Activated CD4-positive, alpha-beta T cell treated with anti-CD3 and anti-CD28 coated beads for 36 hours (primary cell): ENCODE measurements at regions not wholly inside any gene's neighbourhood (a gene's known extent, or its start where the extent isn't known, plus 50 kb on each side); places are given as distances from the start of the nearest gene placed in this dataset.

ENCODE experiments used
- ATAC-seq: fragments of 200-7000 bp; cut with Tn5 transposase; one replicate; pipeline ENCODE4 v1.10.0; 2021; ENCODE audit warnings: mild to moderate bottlenecking, moderate library complexity
- CTCF ChIA-PET: fragments of 350-600 bp; sonication (Branson Sonifier 250); formaldehyde crosslinking; loops from one replicate; lab custom pipeline; 2021; ENCODE audit warnings: antibody characterized with exemption; lab: Charles Lee
- POLR2A ChIA-PET: fragments of 350-600 bp; sonication (Branson Sonifier 250); formaldehyde crosslinking; loops from one replicate; lab custom pipeline; 2021; ENCODE audit warnings: antibody characterized with exemption, inconsistent platforms; lab: Charles Lee
- DNase-seq: peaks from one replicate; pipeline ENCODE4 v3.0.0-alpha.2; 2020
- H3K27ac Mint-ChIP-seq: one replicate; pipeline ENCODE4 v1.8.0; 2021; ENCODE audit warnings: mixed read lengths
- H3K27me3 Mint-ChIP-seq: one replicate; pipeline ENCODE4 v1.8.0; 2021; ENCODE audit warnings: mixed read lengths
- H3K36me3 Mint-ChIP-seq: one replicate; pipeline ENCODE4 v1.8.0; 2021; ENCODE audit warnings: low read depth, mixed read lengths
- H3K4me1 Mint-ChIP-seq: one replicate; pipeline ENCODE4 v1.8.0; 2021; ENCODE audit warnings: mixed read lengths
- H3K4me3 Mint-ChIP-seq: one replicate; pipeline ENCODE4 v1.8.0; 2021; ENCODE audit warnings: mild to moderate bottlenecking, moderate library complexity, mixed read lengths
- H3K9me3 Mint-ChIP-seq: one replicate; pipeline ENCODE4 v1.8.0; 2021; ENCODE audit warnings: low read depth, mixed read lengths
- intact Hi-C, 2 experiments: fragments of 100-400 bp; cut with DNase I in 1 of 2; cut with micrococcal nuclease in 1 of 2; formaldehyde crosslinking; loops; one replicate each; pipeline versions ENCODE4 v1.14.2 to v1.15.1; 2022 to 2024; cut with DNase I, micrococcal nuclease

- H3K4me1 Mint-ChIP-seq: no peaks in the 10 kb centered on the region
- DNase-seq (no peak), ATAC-seq (no peak)
- no peaks in the 10 kb centered on the region for H3K9me3 Mint-ChIP-seq
- POLR2A ChIA-PET: no interaction called here
- CTCF ChIA-PET: interaction anchor here (0.7 kb wide), 1 partner anchor 56 kb away, joined by 3 read pairs; no protein-coding TSS in a partner anchor
- no peaks in the 10 kb centered on the region for H3K36me3 Mint-ChIP-seq
- no peak overlapping the region for H3K4me3 Mint-ChIP-seq
- intact Hi-C loops: no loop called here
- H3K27me3 Mint-ChIP-seq: no peaks in the 10 kb centered on the region
- H3K27ac Mint-ChIP-seq: no peak overlapping the region
These were observed 125.1 kb upstream of the CDH19 start for GRCh38 chr18:66728951-66729350.

- POLR2A ChIA-PET: no interaction called here
- no peaks in the 10 kb centered on the region for H3K27me3 Mint-ChIP-seq
- no peaks in the 10 kb centered on the region for H3K4me1 Mint-ChIP-seq
- CTCF ChIA-PET: no interaction called here
- no peak overlapping the region for H3K4me3 Mint-ChIP-seq
- ATAC-seq: no peak
- no peaks in the 10 kb centered on the region for H3K36me3 Mint-ChIP-seq
- H3K27ac Mint-ChIP-seq: no peak overlapping the region
- no peak for DNase-seq
- no peaks in the 10 kb centered on the region for H3K9me3 Mint-ChIP-seq
- intact Hi-C loops: no loop called here
These were observed 124.1 kb upstream of the CDH19 start for GRCh38 chr18:66727991-66728390.

- H3K9me3 Mint-ChIP-seq: peaks cover 5% of the 10 kb centered on the region
- ChIA-PET POLR2A (no interaction called here), CTCF (no interaction called here)
- intact Hi-C loops: no loop called here
- no peaks in the 10 kb centered on the region for H3K4me1 Mint-ChIP-seq
- no peaks in the 10 kb centered on the region for H3K27me3 Mint-ChIP-seq
- H3K4me3 Mint-ChIP-seq: no peak overlapping the region
- DNase-seq (no peak), ATAC-seq (no peak)
- no peak overlapping the region for H3K27ac Mint-ChIP-seq
- H3K36me3 Mint-ChIP-seq: no peaks in the 10 kb centered on the region
These were observed 120.9 kb upstream of the CDH19 start for GRCh38 chr18:66724664-66725356.

- Mint-ChIP-seq H3K27me3 (no peaks in the 10 kb centered on the region), H3K4me3 (no peak overlapping the region), H3K4me1 (no peaks in the 10 kb centered on the region), H3K36me3 (no peaks in the 10 kb centered on the region), H3K9me3 (peaks cover 5% of the 10 kb centered on the region), H3K27ac (no peak overlapping the region)
- POLR2A ChIA-PET: no interaction called here
- CTCF ChIA-PET: no interaction called here
- ATAC-seq (no peak), DNase-seq (no peak)
- intact Hi-C loops: no loop called here
These were observed 118.8 kb upstream of the CDH19 start for GRCh38 chr18:66722671-66723070.

- no peaks in the 10 kb centered on the region for H3K27me3 Mint-ChIP-seq
- ChIA-PET CTCF (no interaction called here), POLR2A (no interaction called here)
- H3K4me1 Mint-ChIP-seq: no peaks in the 10 kb centered on the region
- H3K4me3 Mint-ChIP-seq: no peak overlapping the region
- intact Hi-C loops: no loop called here
- H3K27ac Mint-ChIP-seq: no peak overlapping the region
- no peaks in the 10 kb centered on the region for H3K36me3 Mint-ChIP-seq
- H3K9me3 Mint-ChIP-seq: peaks cover 7% of the 10 kb centered on the region
- ATAC-seq (no peak), DNase-seq (no peak)
These were observed 104.8 kb upstream of the CDH19 start for GRCh38 chr18:66708646-66709045.

GRCh38 chr18:66707473-66707872, 103.6 kb upstream of the CDH19 start:
- intact Hi-C loops: no loop called here
- Mint-ChIP-seq H3K27ac (no peak overlapping the region), H3K36me3 (no peaks in the 10 kb centered on the region), H3K4me1 (no peaks in the 10 kb centered on the region), H3K27me3 (no peaks in the 10 kb centered on the region), H3K4me3 (no peak overlapping the region), H3K9me3 (peaks cover 7% of the 10 kb centered on the region)
- no peak for ATAC-seq
- ChIA-PET CTCF (no interaction called here), POLR2A (no interaction called here)
- DNase-seq: no peak

- H3K4me1 Mint-ChIP-seq: no peaks in the 10 kb centered on the region
- POLR2A ChIA-PET: no interaction called here
- DNase-seq (no peak), ATAC-seq (no peak)
- CTCF ChIA-PET: no interaction called here
- peaks cover 2% of the 10 kb centered on the region for H3K9me3 Mint-ChIP-seq
- intact Hi-C loops: no loop called here
- no peak overlapping the region for H3K27ac Mint-ChIP-seq
- H3K4me3 Mint-ChIP-seq: no peak overlapping the region
- no peaks in the 10 kb centered on the region for H3K36me3 Mint-ChIP-seq
- H3K27me3 Mint-ChIP-seq: no peaks in the 10 kb centered on the region
These were observed 91.4 kb upstream of the CDH19 start for GRCh38 chr18:66695281-66695680.

GRCh38 chr18:66694852-66695251, 91.0 kb upstream of the CDH19 start:
- ChIA-PET POLR2A (no interaction called here), CTCF (no interaction called here)
- intact Hi-C loops: no loop called here
- H3K27me3 Mint-ChIP-seq: no peaks in the 10 kb centered on the region
- no peak overlapping the region for H3K27ac Mint-ChIP-seq
- no peaks in the 10 kb centered on the region for H3K4me1 Mint-ChIP-seq
- H3K36me3 Mint-ChIP-seq: no peaks in the 10 kb centered on the region
- peaks cover 2% of the 10 kb centered on the region for H3K9me3 Mint-ChIP-seq
- no peak overlapping the region for H3K4me3 Mint-ChIP-seq
- DNase-seq (no peak), ATAC-seq (no peak)

- H3K27ac Mint-ChIP-seq: no peak overlapping the region
- DNase-seq: no peak
- POLR2A ChIA-PET: no interaction called here
- CTCF ChIA-PET: no interaction called here
- no peaks in the 10 kb centered on the region for H3K27me3 Mint-ChIP-seq
- no peaks in the 10 kb centered on the region for H3K4me1 Mint-ChIP-seq
- no peaks in the 10 kb centered on the region for H3K36me3 Mint-ChIP-seq
- peaks cover 4% of the 10 kb centered on the region for H3K9me3 Mint-ChIP-seq
- H3K4me3 Mint-ChIP-seq: no peak overlapping the region
- intact Hi-C loops: no loop called here
- ATAC-seq: no peak
These were observed 83.7 kb upstream of the CDH19 start for GRCh38 chr18:66687635-66688034.

GRCh38 chr18:66682855-66683322, 79.0 kb upstream of the CDH19 start:
- peaks cover 5% of the 10 kb centered on the region for H3K9me3 Mint-ChIP-seq
- H3K4me3 Mint-ChIP-seq: no peak overlapping the region
- ATAC-seq: no peak
- ChIA-PET CTCF (no interaction called here), POLR2A (no interaction called here)
- no peaks in the 10 kb centered on the region for H3K4me1 Mint-ChIP-seq
- no peak for DNase-seq
- intact Hi-C loops: no loop called here
- no peaks in the 10 kb centered on the region for H3K36me3 Mint-ChIP-seq
- H3K27me3 Mint-ChIP-seq: no peaks in the 10 kb centered on the region
- H3K27ac Mint-ChIP-seq: no peak overlapping the region

- intact Hi-C loops: no loop called here
- Mint-ChIP-seq H3K27ac (no peak overlapping the region), H3K4me3 (no peak overlapping the region), H3K4me1 (no peaks in the 10 kb centered on the region), H3K27me3 (no peaks in the 10 kb centered on the region), H3K36me3 (no peaks in the 10 kb centered on the region), H3K9me3 (peaks cover 6% of the 10 kb centered on the region)
- no peak for ATAC-seq
- ChIA-PET CTCF (no interaction called here), POLR2A (no interaction called here)
- no peak for DNase-seq
These were observed 72.8 kb upstream of the CDH19 start for GRCh38 chr18:66676699-66677098.

GRCh38 chr18:66674286-66674685, 70.4 kb upstream of the CDH19 start:
- H3K27me3 Mint-ChIP-seq: no peaks in the 10 kb centered on the region
- ChIA-PET POLR2A (no interaction called here), CTCF (no interaction called here)
- DNase-seq (no peak), ATAC-seq (no peak)
- no peaks in the 10 kb centered on the region for H3K4me1 Mint-ChIP-seq
- H3K9me3 Mint-ChIP-seq: peaks cover 4% of the 10 kb centered on the region
- H3K27ac Mint-ChIP-seq: no peak overlapping the region
- no peak overlapping the region for H3K4me3 Mint-ChIP-seq
- intact Hi-C loops: no loop called here
- H3K36me3 Mint-ChIP-seq: no peaks in the 10 kb centered on the region
